ENCODE measurements at regions not wholly inside any gene's neighbourhood (a gene's known extent, or its start where the extent isn't known, plus 50 kb on each side); places are given as distances from the start of the nearest gene placed in this dataset.

DNA sequence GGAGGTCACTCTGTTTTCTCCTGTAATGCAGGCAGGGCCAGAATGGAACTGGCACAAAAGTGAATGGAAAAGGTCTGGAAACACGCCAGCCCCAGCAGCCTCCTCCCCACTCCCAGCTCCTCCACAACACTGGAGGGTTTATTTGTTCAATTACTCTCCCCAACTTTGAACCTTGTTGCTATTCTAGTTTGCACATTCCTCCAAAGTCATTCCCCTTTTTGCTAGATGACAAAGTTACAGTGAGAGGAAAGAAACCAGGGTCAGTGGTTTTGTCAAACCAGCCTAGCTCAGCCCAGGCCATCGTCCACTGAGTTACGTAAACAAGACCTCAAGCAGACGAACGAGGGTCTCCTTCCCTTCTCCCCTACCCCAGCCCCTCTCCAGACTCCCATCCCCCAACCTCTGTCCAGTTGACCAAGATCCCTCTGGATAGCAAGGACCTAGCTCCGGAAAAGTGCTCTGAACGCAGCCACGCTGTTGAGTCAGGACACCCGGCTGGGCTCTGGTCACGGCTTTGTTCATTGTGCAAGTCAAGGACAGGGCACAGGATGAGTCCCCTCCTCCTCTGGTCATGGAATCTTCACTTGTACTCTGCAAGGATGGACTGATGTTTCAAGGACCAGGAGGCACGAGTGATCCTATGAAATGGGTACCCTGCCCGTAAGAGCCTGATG is 180.0 kb downstream of the USP12 start:
- TF ChIP-seq TAF1 (IDR thresholded peaks at IDR 0.05; ENCODE audit: borderline replicate concordance, insufficient read depth, low read length) = no peak
- no peak for TF ChIP-seq SIN3A (IDR thresholded peaks at IDR 0.05; ENCODE audit: borderline replicate concordance, insufficient read depth, low read length)
- no peak for TF ChIP-seq POLR2AphosphoS5 (IDR thresholded peaks at IDR 0.05; ENCODE audit: low read depth, low read length)
- TF ChIP-seq, protein P1, sequence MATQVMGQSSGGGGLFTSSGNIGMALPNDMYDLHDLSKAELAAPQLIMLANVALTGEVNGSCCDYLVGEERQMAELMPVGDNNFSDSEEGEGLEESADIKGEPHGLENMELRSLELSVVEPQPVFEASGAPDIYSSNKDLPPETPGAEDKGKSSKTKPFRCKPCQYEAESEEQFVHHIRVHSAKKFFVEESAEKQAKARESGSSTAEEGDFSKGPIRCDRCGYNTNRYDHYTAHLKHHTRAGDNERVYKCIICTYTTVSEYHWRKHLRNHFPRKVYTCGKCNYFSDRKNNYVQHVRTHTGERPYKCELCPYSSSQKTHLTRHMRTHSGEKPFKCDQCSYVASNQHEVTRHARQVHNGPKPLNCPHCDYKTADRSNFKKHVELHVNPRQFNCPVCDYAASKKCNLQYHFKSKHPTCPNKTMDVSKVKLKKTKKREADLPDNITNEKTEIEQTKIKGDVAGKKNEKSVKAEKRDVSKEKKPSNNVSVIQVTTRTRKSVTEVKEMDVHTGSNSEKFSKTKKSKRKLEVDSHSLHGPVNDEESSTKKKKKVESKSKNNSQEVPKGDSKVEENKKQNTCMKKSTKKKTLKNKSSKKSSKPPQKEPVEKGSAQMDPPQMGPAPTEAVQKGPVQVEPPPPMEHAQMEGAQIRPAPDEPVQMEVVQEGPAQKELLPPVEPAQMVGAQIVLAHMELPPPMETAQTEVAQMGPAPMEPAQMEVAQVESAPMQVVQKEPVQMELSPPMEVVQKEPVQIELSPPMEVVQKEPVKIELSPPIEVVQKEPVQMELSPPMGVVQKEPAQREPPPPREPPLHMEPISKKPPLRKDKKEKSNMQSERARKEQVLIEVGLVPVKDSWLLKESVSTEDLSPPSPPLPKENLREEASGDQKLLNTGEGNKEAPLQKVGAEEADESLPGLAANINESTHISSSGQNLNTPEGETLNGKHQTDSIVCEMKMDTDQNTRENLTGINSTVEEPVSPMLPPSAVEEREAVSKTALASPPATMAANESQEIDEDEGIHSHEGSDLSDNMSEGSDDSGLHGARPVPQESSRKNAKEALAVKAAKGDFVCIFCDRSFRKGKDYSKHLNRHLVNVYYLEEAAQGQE (IDR thresholded peaks at IDR 0.05; ENCODE audit: insufficient read depth in 1 of 2, low read depth in 2 of 2, low read length in 2 of 2) = no peak
- no peak for TF ChIP-seq FOXP2 (optimal IDR thresholded peaks at IDR 0.05; ENCODE audit: borderline replicate concordance, extremely low read depth, extremely low read length, insufficient read depth)

DNA sequence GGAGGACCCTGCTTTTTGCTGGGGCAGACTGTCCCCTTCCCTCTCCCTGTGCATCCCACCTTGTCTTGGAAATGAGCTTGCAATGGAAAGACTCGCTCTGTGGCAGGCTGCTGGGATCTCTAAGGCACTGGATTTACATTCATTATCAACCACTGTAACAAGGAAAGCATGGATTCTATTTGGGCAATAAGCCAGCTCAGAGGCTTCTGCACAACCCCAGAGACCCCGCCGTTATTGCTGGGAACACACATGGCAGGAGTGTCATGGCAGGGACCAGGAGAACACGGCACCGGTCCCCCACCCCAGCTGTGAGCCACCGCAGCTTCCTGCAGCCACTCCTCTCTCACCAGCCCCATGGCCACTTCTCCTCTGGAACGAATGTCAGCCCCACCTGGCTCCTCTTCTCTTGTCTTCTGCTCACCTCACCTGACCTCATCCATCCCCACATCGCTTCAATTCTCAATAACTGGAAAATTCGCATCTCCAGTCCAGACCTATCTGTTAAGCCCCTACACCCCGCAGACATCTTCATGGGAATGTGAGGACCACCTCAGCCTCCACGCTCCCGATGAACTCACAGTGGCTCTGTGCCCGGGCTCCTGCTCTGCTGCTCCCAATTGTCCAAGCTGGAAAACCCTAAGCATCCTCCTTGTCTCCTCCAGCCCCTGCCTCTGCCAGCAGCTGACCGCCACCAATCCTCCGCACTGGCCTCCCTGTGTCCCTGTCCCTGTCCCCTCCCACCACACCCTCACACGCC is 181.5 kb downstream of the USP12 start:
- TF ChIP-seq SIN3A (IDR thresholded peaks at IDR 0.05; ENCODE audit: borderline replicate concordance, insufficient read depth, low read length) = no peak
- no peak for TF ChIP-seq FOXP2 (optimal IDR thresholded peaks at IDR 0.05; ENCODE audit: borderline replicate concordance, extremely low read depth, extremely low read length, insufficient read depth)
- TF ChIP-seq, protein P1 (IDR thresholded peaks at IDR 0.05; ENCODE audit: insufficient read depth in 1 of 2, low read depth in 2 of 2, low read length in 2 of 2) = no peak
- TF ChIP-seq POLR2AphosphoS5 (IDR thresholded peaks at IDR 0.05; ENCODE audit: low read depth, low read length) = no peak
- TF ChIP-seq TAF1 (IDR thresholded peaks at IDR 0.05; ENCODE audit: borderline replicate concordance, insufficient read depth, low read length) = no peak

DNA sequence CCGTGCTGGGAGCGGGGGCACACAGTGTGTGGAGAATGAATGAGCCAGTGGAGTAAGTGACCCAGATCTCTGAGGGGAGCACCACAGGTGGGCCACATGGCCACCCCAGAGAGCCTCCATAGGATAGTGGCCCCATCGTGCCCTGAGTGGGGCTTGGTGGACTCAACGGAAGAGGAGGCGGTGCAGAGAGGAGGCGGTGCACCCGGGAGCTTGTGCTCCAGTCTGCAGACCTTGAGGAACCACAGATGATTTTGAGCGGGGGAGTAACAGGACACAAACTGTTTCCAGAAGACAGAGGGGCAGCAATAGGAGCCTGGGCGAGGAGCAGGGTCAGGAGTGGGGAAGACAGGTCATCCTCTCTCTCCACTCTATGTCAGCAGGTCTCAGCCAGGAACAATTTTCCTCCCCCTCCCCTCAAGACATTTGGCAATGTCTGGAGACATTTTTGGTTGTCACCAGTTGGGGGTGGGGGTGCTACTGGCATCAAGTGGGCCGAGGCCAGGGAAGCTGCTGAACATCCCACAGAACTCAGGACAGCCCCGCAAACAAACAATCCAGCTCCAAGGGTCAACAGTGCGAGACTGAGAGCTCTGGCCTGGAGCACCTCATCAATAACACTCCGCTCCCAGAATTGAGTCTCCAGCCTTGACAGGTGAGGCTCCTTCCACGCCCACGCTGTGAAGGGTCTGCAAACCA is 182.2 kb downstream of the USP12 start:
- TF ChIP-seq, protein P1 (IDR thresholded peaks at IDR 0.05; ENCODE audit: insufficient read depth in 1 of 2, low read depth in 2 of 2, low read length in 2 of 2) = no peak
- TF ChIP-seq POLR2AphosphoS5 (IDR thresholded peaks at IDR 0.05; ENCODE audit: low read depth, low read length) = no peak
- no peak for TF ChIP-seq FOXP2 (optimal IDR thresholded peaks at IDR 0.05; ENCODE audit: borderline replicate concordance, extremely low read depth, extremely low read length, insufficient read depth)
- TF ChIP-seq SIN3A (IDR thresholded peaks at IDR 0.05; ENCODE audit: borderline replicate concordance, insufficient read depth, low read length) = no peak
- no peak for TF ChIP-seq TAF1 (IDR thresholded peaks at IDR 0.05; ENCODE audit: borderline replicate concordance, insufficient read depth, low read length)

- TF ChIP-seq TAF1 (IDR thresholded peaks at IDR 0.05; ENCODE audit: borderline replicate concordance, insufficient read depth, low read length) = no peak
- TF ChIP-seq, protein P1 (IDR thresholded peaks at IDR 0.05; ENCODE audit: insufficient read depth in 1 of 2, low read depth in 2 of 2, low read length in 2 of 2) = no peak
Observed at GRCh38 chr13:26988059-26988769, 183.4 kb downstream of the USP12 start.
